ENCODE measurements at regions not wholly inside any gene's neighbourhood (a gene's known extent, or its start where the extent isn't known, plus 50 kb on each side); places are given as distances from the start of the nearest gene placed in this dataset.

GRCh38 chr6:91565207-91565606 is 978.3 kb upstream of the MAP3K7 start:
- no peak for DNase-seq (ENCODE audit: low spot score in 2 of 2)
- TF ChIP-seq CTCF (IDR thresholded peaks at IDR 0.05) = no peak
- TF ChIP-seq POLR2A (IDR thresholded peaks at IDR 0.05) = no peak
- no peak overlapping the region for H3K4me3 ChIP-seq (ENCODE audit: low read depth, poor library complexity, severe bottlenecking)
- intact Hi-C loops (cut with DNase I; ENCODE audit: low total_unique reads) = no loop called here
- WGBS, 2 donors = 73 to 85% methylated on average over 3 of the region's 3 CpGs

- WGBS, 2 donors = 79 to 87% methylated on average over 3 of the region's 3 CpGs
- TF ChIP-seq CTCF (IDR thresholded peaks at IDR 0.05) (no peak), POLR2A (IDR thresholded peaks at IDR 0.05) (no peak)
- intact Hi-C loops (cut with DNase I; ENCODE audit: low total_unique reads) = no loop called here
- DNase-seq (ENCODE audit: low spot score in 2 of 2) = no peak
- no peak overlapping the region for H3K4me3 ChIP-seq (ENCODE audit: low read depth, poor library complexity, severe bottlenecking)
Measured at GRCh38 chr6:91562955-91563354, 976.1 kb upstream of the MAP3K7 start.

GRCh38 chr6:91560409-91560808 is 973.5 kb upstream of the MAP3K7 start:
- TF ChIP-seq POLR2A (IDR thresholded peaks at IDR 0.05) (no peak), CTCF (IDR thresholded peaks at IDR 0.05) (no peak)
- no peak overlapping the region for H3K4me3 ChIP-seq (ENCODE audit: low read depth, poor library complexity, severe bottlenecking)
- intact Hi-C loops (cut with DNase I; ENCODE audit: low total_unique reads) = no loop called here
- 95 to 96% methylated on average over 3 of the region's 3 CpGs for WGBS, 2 donors
- no peak for DNase-seq (ENCODE audit: low spot score in 2 of 2)

- no peak overlapping the region for H3K4me3 ChIP-seq (ENCODE audit: low read depth, poor library complexity, severe bottlenecking)
- WGBS, 2 donors = 59% methylated on average over 5 of the region's 5 CpGs
- DNase-seq (ENCODE audit: low spot score in 2 of 2) = no peak
- TF ChIP-seq CTCF (IDR thresholded peaks at IDR 0.05) (no peak), POLR2A (IDR thresholded peaks at IDR 0.05) (no peak)
- intact Hi-C loops (cut with DNase I; ENCODE audit: low total_unique reads) = no loop called here
Measured at GRCh38 chr6:91540902-91541301, 954.0 kb upstream of the MAP3K7 start.

GRCh38 chr6:91539456-91539855 is 952.6 kb upstream of the MAP3K7 start:
- H3K4me3 ChIP-seq (ENCODE audit: low read depth, poor library complexity, severe bottlenecking) = no peak overlapping the region
- TF ChIP-seq CTCF (IDR thresholded peaks at IDR 0.05) (no peak), POLR2A (IDR thresholded peaks at IDR 0.05) (no peak)
- DNase-seq (ENCODE audit: low spot score in 2 of 2) = no peak
- intact Hi-C loops (cut with DNase I; ENCODE audit: low total_unique reads) = no loop called here
- 47% methylated on average over 3 of the region's 3 CpGs for WGBS, 2 donors

GRCh38 chr6:91538622-91539021 is 951.8 kb upstream of the MAP3K7 start:
- no peak overlapping the region for H3K4me3 ChIP-seq (ENCODE audit: low read depth, poor library complexity, severe bottlenecking)
- intact Hi-C loops (cut with DNase I; ENCODE audit: low total_unique reads) = no loop called here
- no peak for DNase-seq (ENCODE audit: low spot score in 2 of 2)
- WGBS, 2 donors = 68 to 92% methylated on average over 3 to 4 of the region's 4 CpGs
- TF ChIP-seq CTCF (IDR thresholded peaks at IDR 0.05) = no peak
- TF ChIP-seq POLR2A (IDR thresholded peaks at IDR 0.05) = no peak
